ENCODE measurements at regions not wholly inside any gene's neighbourhood (a gene's known extent, or its start where the extent isn't known, plus 50 kb on each side); places are given as distances from the start of the nearest gene placed in this dataset.
A peak's percentile ranks its signal among the peaks of the same experiment; 100 is the strongest.

DNA sequence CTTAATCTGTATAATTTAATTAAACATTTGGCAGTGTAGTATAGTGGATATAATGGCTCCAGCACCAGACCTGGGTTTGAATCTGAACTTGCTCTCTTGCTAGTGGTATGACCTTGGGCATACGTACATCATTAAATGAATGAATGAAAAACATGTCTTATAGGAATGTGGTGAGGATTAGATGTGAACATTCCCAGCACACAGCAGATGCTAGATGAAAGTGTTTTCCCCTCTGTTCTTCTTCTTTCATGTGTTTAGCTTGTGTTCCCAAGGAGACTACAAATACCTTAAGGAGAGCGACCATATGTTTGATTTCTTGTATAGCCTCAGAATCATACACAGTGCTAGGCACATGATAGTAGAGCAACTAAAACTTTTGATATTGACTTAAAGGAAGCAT lies 56.5 kb downstream of the CT47B1 start:
- no peak for DNase-seq

DNA sequence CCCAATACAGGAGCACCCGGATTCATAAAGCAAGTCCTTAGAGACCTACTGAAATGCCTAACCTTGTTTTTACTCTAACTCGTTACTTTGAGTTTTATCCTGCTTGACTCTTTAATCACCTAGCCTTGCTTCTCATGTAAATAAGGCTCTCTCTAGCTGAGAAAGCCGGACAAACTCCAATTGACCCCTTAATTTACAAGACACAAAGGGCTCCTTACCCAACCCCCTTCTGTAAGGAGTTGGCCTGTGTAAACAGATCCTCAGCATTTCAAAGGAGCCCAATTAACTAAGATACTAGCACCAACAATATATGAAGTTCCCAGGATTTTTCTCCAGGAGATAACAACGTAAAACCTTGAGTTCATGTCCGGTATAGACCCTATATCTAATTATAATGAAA lies 61.7 kb downstream of the CT47B1 start:
- no peak for DNase-seq

DNA sequence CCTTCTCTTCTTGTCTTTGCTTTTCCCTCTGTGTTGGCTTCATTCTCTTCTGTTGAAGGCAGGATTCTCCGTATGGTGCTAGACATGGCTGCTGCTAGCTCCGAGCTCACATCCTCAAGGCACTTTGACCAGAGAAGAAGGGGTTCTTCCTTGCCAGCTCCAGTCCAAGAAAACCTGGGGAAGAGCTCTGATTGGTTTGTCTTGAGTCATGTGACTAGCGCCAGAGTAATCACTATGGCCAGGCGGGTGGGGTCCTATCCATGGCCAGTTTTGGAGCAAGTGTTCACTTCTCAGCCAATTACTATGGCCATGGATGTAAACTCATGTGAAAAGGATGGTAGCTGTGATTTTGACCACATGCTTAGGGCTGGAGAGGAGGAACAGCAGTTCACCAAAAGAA lies 74.2 kb downstream of the CT47B1 start:
- DNase-seq: no peak

DNA sequence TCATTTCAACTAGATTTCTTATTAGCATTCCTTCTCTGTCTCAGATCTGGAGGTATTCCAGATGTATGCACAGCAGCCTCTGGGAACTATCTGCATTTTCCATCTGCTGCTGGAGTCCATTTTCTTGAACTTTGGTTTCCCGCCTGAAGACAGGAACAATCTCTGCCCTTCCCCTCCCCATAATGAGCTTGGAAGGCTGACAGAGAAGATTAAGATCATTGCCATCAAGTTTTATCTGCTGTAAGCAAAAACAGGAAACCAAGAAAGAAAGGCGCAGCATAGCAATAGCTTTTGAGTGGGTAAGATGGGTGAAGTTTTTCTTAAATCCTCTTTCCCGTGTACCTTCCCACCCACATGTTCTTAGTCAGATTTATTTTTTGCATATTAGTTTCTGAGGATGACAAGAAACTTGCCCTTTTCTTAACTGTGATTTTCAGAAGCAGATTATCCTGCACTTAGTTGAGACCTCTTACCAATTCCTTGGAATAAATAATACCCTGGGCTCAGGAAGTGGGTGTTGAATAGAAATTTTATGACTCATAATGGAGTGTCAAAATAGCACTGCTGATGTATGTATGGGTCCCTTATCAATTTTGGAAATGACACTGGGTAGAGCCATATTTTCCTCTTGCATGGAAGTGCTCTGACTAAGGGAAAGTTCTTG lies 78.3 kb downstream of the CT47B1 start:
- DNase-seq: no peak

DNA sequence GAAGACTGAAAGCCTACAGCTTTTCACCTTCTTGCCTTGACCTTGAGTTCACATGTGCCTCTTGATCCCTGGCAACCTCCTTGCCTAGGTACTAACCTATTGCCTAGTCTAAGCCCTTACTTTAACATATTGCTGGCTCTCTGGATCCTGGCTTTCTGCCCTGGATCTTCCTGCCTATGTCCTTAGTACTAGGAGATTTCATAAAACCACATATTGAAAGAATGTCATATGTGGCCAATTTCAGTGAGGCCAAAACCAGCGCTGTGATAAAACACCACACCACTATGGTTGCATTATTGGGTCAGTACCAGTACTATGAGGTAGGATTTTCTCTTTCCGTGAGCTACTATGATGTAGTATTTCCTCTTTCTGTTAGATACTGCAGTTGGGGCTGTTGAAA lies 80.4 kb downstream of the CT47B1 start:
- no peak for DNase-seq

DNA sequence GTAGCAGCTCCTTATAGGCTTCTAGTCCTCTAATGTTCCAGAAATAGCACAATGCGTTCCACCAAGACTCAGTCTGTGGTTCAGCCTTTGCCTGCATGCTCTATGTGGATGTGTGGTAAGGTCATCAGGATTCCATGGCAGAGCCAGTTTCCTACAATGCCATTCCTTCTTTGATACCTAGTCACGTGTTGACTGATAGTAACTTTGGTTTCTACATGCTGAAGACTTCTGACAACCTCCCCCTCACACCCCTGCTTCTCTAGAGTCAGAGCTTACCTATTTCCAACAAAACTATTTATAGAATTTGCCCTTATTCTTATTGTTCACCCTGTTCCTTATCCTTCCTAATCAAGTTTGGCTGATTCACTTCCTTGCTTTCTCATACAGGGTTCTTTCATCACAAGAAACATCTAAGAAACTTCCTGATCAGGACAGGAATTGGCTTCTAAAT lies 81.1 kb downstream of the CT47B1 start:
- no peak for DNase-seq

DNA sequence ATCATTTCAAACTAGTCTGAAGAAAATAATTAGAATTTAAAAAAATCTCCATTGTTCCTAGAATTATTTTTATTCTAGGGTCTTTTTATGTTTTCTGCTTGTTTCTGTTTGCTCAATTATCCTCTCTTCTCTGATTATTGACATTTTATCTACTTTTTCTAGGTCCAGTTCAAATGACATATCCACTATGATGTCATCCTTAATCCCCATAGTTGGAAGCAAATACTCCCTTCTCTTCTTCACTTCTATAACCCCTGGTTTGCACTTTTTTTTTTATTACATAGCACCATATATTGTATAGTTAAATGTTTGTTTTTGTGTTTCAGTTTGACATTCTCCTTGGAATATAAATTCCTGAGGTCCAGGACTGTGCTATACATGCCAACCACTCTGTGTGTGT lies 82.6 kb downstream of the CT47B1 start:
- DNase-seq: no peak

DNA sequence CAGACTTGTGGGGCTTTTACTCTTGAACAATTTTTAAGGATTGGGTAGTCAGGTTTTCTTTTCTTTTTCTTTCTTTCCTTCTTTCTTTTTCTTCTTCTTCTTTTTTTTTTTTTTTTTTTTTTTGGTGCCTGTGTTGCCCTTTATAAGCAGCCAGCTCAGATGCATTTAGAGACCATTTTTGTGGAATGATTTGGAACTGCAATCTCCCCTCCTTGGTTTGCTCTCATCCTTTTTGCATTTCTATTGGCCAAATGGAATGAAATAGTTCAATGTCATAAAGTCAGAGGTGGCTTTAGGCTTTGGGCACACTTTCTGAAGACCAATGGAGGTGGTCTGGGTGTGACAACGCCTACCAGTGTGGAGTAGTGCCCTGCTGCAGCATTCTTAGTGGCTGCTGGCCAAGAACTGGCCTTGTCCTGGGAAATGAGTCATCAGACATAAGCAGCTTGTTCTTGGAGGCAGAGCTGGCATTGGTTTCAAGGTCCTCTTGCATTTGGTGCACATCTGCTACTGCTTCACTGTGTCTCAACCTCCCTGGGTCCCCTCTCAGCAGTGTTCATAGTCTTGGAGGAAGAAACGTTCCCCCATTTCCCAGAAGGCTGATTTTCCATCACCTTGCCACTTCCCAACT lies 84.5 kb downstream of the CT47B1 start:
- no peak for DNase-seq

DNA sequence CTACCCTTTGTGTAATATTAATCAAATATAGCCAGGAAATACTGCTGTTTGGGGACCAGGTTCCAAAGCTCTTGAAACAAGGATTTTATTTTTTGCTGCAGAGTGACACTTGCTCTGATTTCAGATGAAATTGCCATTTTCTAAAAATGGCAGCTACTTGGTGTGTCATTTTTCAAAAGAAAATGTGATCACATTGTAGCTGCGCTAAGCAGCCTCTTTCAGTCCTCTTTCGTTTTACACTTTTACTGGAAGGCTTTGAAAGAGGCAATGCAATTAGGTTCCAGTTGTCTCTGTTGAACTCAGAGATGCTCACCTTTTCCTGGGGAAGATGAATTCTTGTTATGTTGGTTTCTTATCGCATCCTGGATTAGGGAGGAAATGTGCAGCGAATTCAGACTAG lies 85.1 kb downstream of the CT47B1 start:
- DNase-seq: no peak

DNA sequence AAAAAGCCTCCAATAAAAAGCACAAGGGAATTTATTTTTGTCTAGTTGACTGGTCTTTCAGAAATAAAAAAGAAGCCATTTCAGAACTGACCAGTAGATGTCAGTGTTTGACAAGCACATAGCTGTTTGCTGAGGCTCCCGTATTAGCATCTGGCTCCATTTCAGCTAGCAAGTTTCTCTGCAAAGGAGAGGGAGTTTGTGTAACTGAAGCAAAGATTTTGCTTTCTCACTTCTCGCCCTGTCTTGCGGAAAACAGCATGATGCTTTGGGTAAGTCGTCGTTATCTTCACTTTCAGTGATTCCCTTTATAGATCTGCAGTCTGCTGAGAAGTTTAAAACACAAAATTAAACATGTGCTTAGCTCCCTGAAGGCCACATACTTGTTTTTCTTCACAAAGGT lies 85.5 kb downstream of the CT47B1 start:
- peak; percentile 14 for DNase-seq

DNA sequence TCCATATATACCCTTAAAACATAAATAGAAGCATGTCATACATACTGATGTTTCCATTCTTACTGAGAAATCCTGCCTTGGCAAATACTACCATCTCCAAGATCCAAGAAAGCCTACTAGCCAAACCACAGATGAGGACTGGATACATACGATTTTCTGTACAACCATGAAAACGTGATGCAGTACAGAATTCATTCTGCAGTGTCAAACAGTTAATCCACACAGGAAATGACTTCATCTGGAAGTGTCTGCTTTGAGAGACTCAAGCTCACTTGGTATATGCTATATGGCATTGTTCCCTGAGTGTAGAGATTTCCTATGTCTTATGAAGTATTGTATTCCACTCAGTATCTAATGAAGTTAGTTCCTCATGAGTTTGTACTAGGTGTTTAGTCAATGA lies 94.3 kb downstream of the CT47B1 start:
- no peak for DNase-seq

DNA sequence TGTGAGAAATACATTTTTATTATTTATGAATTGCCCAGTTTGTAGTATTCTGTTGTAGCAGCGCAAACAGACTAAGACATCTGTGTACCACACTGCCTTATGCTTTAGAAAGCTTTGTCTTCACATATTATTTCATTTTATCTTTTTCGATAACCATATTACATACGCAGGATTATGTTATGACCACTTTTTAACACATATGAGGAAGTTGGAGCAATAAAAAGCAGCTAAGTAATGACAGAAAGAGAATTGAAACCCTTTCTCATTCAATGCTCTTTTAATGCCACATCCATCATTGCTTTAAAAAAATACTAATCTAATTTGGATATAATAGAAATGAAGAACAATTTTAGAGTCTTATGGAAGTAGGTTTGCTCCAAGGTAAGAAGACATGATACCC lies 99.7 kb downstream of the CT47B1 start:
- DNase-seq: no peak

DNA sequence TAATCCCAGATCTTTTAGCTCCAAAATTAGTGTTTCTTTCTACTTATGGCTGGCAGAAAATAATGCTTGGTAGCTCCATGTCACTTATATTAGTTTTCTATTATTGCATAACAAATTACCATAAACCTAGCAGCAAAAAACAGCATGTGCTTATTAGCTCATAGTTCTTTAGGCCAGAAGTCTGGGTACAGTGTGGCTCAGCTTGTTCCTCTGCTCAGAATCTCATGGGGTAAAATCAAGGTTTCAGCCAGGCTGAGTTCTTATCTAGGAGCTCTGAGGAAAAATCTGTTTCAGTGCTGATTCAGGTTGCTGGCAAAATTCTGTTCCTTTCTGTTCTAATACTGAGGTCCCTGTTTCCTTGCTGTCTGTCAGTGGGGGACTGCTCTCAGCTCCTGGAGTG lies 101.1 kb downstream of the CT47B1 start:
- DNase-seq: no peak

DNA sequence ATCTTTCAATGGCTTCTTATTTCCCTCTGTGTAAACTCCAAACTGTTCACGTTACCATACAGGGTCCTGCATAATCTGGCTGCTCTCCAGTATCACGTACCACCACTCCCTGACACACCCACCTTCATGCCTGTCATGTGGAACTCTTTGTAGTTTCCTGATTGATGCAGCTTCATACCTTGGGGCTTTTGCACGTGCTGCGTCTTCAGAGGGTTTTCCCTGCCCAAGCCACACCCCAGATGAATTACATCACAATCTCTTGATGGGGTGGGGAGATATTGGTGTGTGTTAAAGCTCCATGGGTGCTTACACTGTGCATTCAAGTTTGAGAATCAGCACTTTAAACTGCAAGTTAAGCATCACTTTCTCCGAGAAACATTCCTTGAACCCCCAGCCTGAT lies 101.9 kb downstream of the CT47B1 start:
- no peak for DNase-seq

DNA sequence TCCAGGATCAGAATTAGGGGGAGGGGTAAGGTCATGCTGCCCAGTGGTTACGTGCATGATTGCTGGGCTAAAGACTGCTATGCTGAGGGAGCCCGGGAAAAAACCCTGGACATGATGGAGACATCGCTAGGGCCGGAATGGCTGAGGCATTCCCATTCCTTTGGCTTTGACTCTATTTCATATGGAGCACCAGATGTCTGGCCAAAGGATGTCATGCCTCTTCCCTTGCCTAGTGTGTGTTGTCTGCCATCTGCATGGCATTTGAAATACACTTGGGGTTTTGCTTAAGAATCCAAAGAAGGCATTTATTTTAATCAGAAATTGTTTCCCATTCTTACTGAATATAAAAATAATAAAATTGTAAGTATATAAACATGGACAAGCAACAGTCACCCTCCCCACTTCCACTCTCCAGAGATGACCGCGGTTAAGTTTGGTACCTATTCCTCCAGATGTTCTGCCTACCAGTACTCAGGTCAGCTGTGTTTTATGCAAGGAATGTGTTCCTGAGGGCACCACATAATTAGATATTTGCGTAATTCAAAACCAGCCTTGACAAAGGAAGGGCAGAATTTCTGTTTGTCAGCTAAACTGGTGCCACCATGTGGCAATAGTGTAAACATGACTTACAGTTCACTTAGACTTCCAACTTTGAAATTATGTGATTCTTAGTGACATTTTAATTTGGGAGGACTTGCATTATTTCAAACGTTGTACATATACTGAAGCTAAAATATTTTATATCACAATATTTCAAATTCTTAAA lies 105.9 kb downstream of the CT47B1 start:
- peak; percentile 9 for DNase-seq

DNA sequence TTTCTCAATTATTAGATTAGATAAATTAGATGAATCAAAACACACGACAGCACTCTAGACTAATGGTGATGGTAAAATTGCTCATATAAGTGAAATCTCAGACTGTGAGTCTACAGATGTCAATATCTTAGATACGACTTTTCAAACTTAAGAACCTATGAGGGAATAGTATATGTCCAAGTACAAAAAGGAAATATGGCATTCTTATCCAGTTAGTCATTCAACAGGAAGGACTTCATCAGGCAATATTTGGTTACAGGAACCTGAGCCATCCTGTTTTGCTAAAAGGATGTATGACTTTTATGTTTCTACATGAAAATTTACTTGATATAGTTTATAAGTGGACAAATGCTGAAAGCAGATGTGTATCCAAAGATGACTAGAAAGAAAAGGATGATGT lies 107.0 kb downstream of the CT47B1 start:
- DNase-seq: no peak

DNA sequence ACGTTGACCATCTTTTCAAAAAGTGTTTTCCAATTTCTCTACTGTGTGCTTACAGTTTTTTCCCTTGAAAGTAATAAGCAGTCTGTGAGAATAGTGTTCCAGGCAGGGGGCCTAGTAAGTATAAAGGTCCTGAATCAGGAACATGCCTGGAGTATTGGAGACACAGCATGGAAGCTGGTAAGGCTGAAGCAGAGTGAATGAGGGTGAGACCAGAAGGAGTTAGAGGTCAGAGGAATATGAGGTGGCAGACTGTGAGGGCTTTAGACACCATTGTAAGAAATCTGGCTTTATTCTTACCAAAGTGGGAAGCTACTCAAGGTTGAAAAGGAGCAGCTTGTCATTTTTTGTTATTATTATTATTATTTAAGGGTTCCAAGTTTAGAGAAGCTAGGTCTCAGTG lies 107.4 kb downstream of the CT47B1 start:
- DNase-seq: no peak

DNA sequence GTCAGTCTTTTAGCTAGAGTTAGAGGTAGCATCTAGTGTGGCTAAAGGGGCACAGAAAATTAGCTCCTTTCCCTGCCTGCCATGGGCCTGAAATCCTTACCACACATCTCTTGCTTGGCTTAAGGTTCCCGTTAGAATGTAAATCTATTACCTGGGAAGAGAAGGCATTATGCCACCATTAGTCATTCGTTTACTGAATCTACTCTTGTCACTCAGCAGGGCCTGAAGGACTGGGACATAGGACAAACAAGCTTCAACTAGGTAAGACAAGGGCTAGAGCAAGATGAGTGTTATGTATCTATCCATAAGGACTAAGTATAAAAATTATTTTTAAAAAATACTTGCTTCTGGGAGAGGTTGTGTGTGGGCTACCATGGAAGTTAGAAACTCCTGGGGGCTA lies 112.4 kb downstream of the CT47B1 start:
- no peak for DNase-seq

DNA sequence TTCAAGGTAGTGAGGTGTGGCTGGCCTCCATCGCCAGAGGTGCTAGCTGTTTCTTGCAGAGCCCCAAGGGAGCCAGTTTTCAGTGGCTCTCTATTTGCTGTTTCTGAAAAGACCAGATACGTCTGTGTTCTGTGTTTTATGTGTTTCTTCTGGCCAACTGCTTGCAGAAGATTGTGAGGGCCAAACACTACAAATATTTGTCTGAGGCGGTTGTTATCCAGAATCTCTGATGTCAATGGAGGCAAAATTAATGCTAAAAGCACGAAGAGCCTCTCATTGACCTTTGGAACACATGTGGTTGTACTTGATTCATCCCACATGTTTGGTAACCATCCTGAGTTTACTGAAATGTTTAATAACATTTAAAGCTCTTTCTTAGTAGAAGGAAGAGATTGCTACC lies 113.9 kb downstream of the CT47B1 start:
- DNase-seq: no peak

DNA sequence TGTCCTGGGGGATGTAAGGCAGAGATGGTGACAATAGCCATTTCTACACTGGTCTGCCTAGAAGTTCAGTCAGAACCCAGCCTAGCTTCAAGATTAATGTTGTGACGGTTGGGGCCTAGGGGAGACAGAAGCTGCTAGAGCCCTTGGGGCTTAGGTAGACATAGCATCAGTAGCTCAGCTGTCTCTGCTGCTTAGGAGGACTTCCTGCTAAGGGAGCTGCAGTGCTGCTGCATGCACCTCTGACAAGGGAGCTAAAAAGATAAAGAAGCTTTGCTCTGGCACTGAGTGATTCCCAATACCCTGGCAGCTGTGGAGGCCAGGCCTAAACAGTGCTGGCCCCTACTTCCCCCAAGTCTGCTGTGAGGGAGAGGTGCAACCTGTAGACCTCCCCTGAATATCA lies 116.0 kb downstream of the CT47B1 start:
- no peak for DNase-seq

DNA sequence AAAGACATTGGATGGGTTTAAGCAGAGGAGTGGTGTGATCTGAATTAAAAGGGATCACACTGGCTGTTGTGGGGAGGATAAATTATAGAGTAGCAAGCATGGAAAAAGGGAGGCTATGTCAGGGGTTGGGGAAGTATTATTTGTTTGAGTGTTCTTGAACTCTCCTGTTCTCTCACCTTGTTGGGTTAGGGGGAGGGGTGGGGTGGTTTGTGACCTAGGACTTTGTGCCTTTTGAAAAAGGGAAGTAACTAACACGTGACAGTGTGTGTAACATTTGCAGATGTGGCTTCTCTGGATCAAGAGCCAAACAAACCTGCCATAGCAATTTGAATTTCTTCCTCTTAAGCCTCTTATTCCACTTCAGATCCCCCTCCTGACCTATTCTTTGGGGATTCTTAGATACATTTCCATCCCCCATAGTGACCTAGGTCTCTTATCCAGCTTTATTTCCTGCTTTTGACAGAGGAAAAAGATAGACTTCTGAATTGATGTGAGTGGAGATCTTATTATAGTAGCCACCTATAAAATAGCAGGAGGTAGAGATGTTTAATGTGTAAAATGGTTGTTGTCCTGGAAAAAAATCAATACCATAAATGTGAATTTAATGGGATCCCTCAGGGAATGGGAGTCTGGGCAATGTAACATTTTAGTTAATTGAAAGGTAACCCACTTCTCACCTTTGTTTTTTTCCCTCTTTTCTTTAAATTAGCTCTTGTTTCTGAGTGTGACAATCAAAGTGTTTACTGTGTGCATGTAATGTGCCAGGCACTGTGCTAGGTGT lies 120.4 kb downstream of the CT47B1 start:
- DNase-seq: peak; percentile 37

DNA sequence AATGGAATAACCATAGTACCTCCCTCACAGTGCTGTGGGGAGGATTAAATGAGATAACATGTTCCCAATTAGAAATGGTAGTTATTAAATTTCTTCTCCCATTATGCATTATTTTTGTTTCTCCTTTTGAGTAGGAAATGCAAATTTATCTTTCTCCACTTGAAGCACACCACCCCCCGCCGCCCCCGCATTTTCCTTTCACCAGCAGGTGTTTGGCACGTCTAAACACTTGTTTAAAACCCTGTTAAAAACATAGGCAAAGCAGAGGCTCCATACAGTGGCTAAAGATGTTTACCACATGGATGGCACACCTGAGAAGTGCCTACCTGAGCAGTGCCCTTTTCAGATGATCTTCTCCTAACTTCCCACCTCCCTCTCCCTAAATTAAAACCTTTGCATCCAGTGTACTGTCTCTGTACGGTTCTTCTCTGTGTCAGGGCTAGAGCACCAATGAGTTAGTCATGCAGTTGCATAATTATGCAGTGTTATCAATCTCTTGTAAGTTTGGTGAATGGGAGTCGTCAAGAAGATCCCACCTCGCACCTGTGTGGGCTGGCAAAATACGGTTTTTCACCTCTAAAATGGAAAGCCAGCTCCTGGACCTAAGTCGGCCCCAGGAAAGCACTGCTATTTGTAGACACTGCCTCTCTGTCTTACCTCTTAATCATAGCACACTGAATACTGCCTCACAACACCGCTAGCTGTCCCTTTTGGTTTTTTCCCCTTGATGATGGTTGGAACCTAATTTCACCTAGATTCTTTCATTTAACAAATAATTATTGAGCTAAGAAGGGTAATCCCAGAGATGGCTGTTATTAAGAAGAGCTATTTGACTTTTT lies 122.0 kb downstream of the CT47B1 start:
- no peak for DNase-seq

Measured in CD4-positive, alpha-beta T cell treated with Interleukin-6 for 4 hours (primary cell).